ENCODE measurements at regions not wholly inside any gene's neighbourhood (a gene's known extent, or its start where the extent isn't known, plus 50 kb on each side); places are given as distances from the start of the nearest gene placed in this dataset.

DNA sequence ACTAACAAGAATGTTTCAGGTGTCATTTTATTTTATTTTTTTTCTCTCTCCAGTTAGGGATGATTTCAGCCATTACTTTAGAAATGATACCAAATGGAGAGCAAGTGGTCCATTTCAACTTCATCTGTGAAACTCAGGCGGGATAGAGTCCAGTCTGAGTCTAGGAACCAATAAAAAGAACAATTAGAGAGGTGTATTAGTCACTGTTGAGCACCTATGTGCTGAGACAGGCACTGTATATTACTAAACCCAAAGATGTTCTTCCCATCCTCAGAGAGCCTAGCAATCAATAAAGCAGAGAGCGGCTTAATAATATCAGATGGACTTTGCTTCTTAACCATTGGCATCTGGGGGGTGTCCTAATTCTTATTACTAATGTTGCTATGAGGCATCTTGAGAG is 410.3 kb upstream of the SLC24A2 start:
- H3K4me3 ChIP-seq = no peak overlapping the region
- no peaks in the 10 kb centered on the region for H3K36me3 ChIP-seq
- no peak overlapping the region for H3K27ac ChIP-seq
- H3K9me3 ChIP-seq = peaks cover 0 to 3% (median 0%) of the 10 kb centered on the region in 3 donors
- H3K27me3 ChIP-seq = no peaks in the 10 kb centered on the region
- no peak for TF ChIP-seq CTCF (IDR thresholded peaks at IDR 0.05)
- DNase-seq = no peak
- peaks cover 0 to 13% (median 0%) of the 10 kb centered on the region in 4 donors for H3K4me1 ChIP-seq
- intact Hi-C loops (cut with DNase I; ENCODE audit: low total_unique reads) = no loop called here

- TF ChIP-seq CTCF (IDR thresholded peaks at IDR 0.05) = no peak
- DNase-seq = no peak
- no peak overlapping the region for H3K4me3 ChIP-seq
These were observed 409.3 kb upstream of the SLC24A2 start for GRCh38 chr9:20197976-20198685.

GRCh38 chr9:20191228-20191840 is 402.5 kb upstream of the SLC24A2 start:
- Histone ChIP-seq H3K36me3 (no peaks in the 10 kb centered on the region), H3K4me1 (no peaks in the 10 kb centered on the region), H3K27ac (no peak overlapping the region), H3K9me3 (peaks cover 0 to 3% (median 0%) of the 10 kb centered on the region in 3 donors), H3K4me3 (no peak overlapping the region), H3K27me3 (no peaks in the 10 kb centered on the region)
- intact Hi-C loops (cut with DNase I; ENCODE audit: low total_unique reads) = no loop called here
- DNase-seq = no peak
- no peak for TF ChIP-seq CTCF (IDR thresholded peaks at IDR 0.05)

More at GRCh38 chr9:20197976-20198685, 409.3 kb upstream of the SLC24A2 start:
- H3K27me3 ChIP-seq = no peaks in the 10 kb centered on the region
- peaks cover 0 to 13% (median 0%) of the 10 kb centered on the region in 4 donors for H3K4me1 ChIP-seq
- H3K36me3 ChIP-seq = no peaks in the 10 kb centered on the region
- peaks cover 0 to 3% (median 0%) of the 10 kb centered on the region in 3 donors for H3K9me3 ChIP-seq
- intact Hi-C loops (cut with DNase I; ENCODE audit: low total_unique reads) = no loop called here
- H3K27ac ChIP-seq = no peak overlapping the region

- no peaks in the 10 kb centered on the region for H3K36me3 ChIP-seq
- H3K4me3 ChIP-seq = no peak overlapping the region
- no peaks in the 10 kb centered on the region for H3K9me3 ChIP-seq
- H3K27me3 ChIP-seq = no peaks in the 10 kb centered on the region
- intact Hi-C loops (cut with DNase I; ENCODE audit: low total_unique reads) = no loop called here
- H3K4me1 ChIP-seq = no peaks in the 10 kb centered on the region
- no peak overlapping the region for H3K27ac ChIP-seq
- DNase-seq = no peak
- no peak for TF ChIP-seq CTCF (IDR thresholded peaks at IDR 0.05)
These were observed 401.0 kb upstream of the SLC24A2 start for GRCh38 chr9:20189871-20190270.

DNA sequence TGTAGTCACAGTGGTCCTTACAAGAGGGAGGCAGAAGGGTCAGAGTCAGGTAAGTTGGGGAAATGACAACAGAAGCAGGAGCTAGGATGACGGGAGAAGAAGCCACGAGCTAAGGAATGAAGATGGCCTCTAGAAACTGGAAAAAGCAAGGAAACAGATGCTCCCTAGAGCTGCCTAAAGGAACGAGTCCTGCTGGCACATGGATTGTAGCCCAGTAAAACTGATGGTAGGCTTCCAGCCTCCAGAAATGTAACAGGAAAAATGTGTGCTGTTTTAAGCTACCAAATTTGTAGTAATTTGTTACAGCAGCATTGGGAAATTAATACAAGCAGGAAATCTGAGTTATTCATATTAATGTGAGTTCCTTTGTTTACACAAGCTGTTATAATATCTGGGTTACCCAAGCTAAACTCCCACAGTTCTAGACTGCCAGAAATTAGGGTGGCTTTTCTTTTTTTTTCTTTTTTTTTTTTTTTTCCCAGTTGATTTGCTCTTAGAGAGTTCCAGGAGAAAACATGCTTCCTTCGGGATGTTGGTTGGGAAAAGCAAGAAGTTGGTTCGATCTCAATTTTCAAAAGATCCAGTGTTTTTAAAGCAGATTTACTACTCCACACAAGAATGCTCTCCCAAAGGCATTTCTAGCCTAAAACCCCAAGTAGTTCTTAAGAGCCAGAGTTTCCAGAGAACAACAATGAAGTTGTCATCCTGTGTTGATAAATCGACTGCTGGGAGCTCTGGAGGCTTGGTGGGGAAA is 400.0 kb upstream of the SLC24A2 start:
- no peak for DNase-seq
- no peak overlapping the region for H3K27ac ChIP-seq
- no peaks in the 10 kb centered on the region for H3K27me3 ChIP-seq
- no peaks in the 10 kb centered on the region for H3K9me3 ChIP-seq
- intact Hi-C loops (cut with DNase I; ENCODE audit: low total_unique reads) = no loop called here
- no peaks in the 10 kb centered on the region for H3K36me3 ChIP-seq
- no peak for TF ChIP-seq CTCF (IDR thresholded peaks at IDR 0.05)
- H3K4me3 ChIP-seq = no peak overlapping the region
- no peaks in the 10 kb centered on the region for H3K4me1 ChIP-seq

Data from tibial artery (tissue), 4 donors.